Colonic mucosa (tissue), 4 donors: ENCODE measurements at regions not wholly inside any gene's neighbourhood (a gene's known extent, or its start where the extent isn't known, plus 50 kb on each side); places are given as distances from the start of the nearest gene placed in this dataset.

Source experiments
- DNase-seq: peaks from one replicate; pipeline ENCODE4 v3.0.0-alpha.2; 2020
- H3K27ac ChIP-seq: fragments of 200-600 bp; one replicate; pipeline ENCODE4 v1.8.0; 2021
- H3K27me3 ChIP-seq: fragments of 200-600 bp; one replicate; pipeline ENCODE4 v1.8.0; 2021
- H3K36me3 ChIP-seq: fragments of 200-600 bp; one replicate; pipeline ENCODE4 v1.8.0; 2021
- H3K4me1 ChIP-seq: fragments of 200-600 bp; one replicate; pipeline ENCODE4 v1.8.0; 2021; ENCODE audit warnings: mild to moderate bottlenecking
- H3K4me3 ChIP-seq: fragments of 200-600 bp; one replicate; pipeline ENCODE4 v1.8.0; 2021
- H3K9ac ChIP-seq, 2 donors: one replicate each; pipeline ENCODE4 v1.7.0; 2013; ENCODE audit warnings: control low read depth in 2 of 2, low read depth in 2 of 2, low read length in 2 of 2
- H3K9me3 ChIP-seq: fragments of 200-600 bp; one replicate; pipeline ENCODE4 v1.8.0; 2021
- CTCF ChIP-seq: fragments of 200-600 bp; IDR thresholded peaks from one replicate; pipeline ENCODE4 v1.8.0; 2022; ENCODE audit warnings: antibody characterized with exemption, mild to moderate bottlenecking
- intact Hi-C: fragments of 100-400 bp; cut with DNase I; formaldehyde crosslinking; loops from one replicate; pipeline ENCODE4 v1.14.1; 2022
- donor health status: healthy.
- donor health status: DM: no; HTN: no; CAD: no.
- donor health status: DM: no; HTN: no; CAD: no.

GRCh38 chr2:5352286-5352685 is 339.9 kb upstream of the SOX11 start:
- Histone ChIP-seq H3K27ac (no peak overlapping the region), H3K9ac (no peak overlapping the region), H3K4me1 (no peaks in the 10 kb centered on the region), H3K36me3 (no peaks in the 10 kb centered on the region), H3K27me3 (no peaks in the 10 kb centered on the region), H3K9me3 (no peaks in the 10 kb centered on the region), H3K4me3 (no peak overlapping the region)
- intact Hi-C loops, result no loop called here
- no peak for TF ChIP-seq CTCF
- DNase-seq, result no peak

GRCh38 chr2:5353565-5353964 is 338.6 kb upstream of the SOX11 start:
- Histone ChIP-seq H3K9ac (no peak overlapping the region), H3K36me3 (no peaks in the 10 kb centered on the region), H3K4me3 (no peak overlapping the region), H3K4me1 (no peaks in the 10 kb centered on the region), H3K9me3 (no peaks in the 10 kb centered on the region), H3K27ac (no peak overlapping the region), H3K27me3 (no peaks in the 10 kb centered on the region)
- no peak for TF ChIP-seq CTCF
- intact Hi-C loops, result no loop called here
- no peak for DNase-seq

- H3K9me3 ChIP-seq, result no peaks in the 10 kb centered on the region
- H3K27ac ChIP-seq, result no peak overlapping the region
- H3K27me3 ChIP-seq, result no peaks in the 10 kb centered on the region
- H3K4me3 ChIP-seq, result no peak overlapping the region
- no peaks in the 10 kb centered on the region for H3K4me1 ChIP-seq
- intact Hi-C loops, result no loop called here
- no peak for TF ChIP-seq CTCF
- H3K36me3 ChIP-seq, result no peaks in the 10 kb centered on the region
- H3K9ac ChIP-seq, result no peak overlapping the region
- DNase-seq, result no peak
Measured at GRCh38 chr2:5359397-5359796, 332.8 kb upstream of the SOX11 start.

- Histone ChIP-seq H3K36me3 (no peaks in the 10 kb centered on the region), H3K27ac (no peak overlapping the region), H3K27me3 (no peaks in the 10 kb centered on the region), H3K4me1 (no peaks in the 10 kb centered on the region), H3K9ac (no peak overlapping the region), H3K9me3 (no peaks in the 10 kb centered on the region), H3K4me3 (no peak overlapping the region)
- TF ChIP-seq CTCF, result no peak
- DNase-seq, result no peak
- intact Hi-C loops, result no loop called here
Measured at GRCh38 chr2:5360081-5360480, 332.1 kb upstream of the SOX11 start.

GRCh38 chr2:5364361-5364760 is 327.8 kb upstream of the SOX11 start:
- intact Hi-C loops, result no loop called here
- no peak overlapping the region for H3K9ac ChIP-seq
- no peaks in the 10 kb centered on the region for H3K9me3 ChIP-seq
- no peaks in the 10 kb centered on the region for H3K27me3 ChIP-seq
- no peaks in the 10 kb centered on the region for H3K4me1 ChIP-seq
- H3K27ac ChIP-seq, result no peak overlapping the region
- DNase-seq, result no peak
- H3K4me3 ChIP-seq, result no peak overlapping the region
- no peak for TF ChIP-seq CTCF
- no peaks in the 10 kb centered on the region for H3K36me3 ChIP-seq
